NCI-H526 (cell line): ENCODE measurements at regions not wholly inside any gene's neighbourhood (a gene's known extent, or its start where the extent isn't known, plus 50 kb on each side); places are given as distances from the start of the nearest gene placed in this dataset.

Experiments used
- DNase-seq, 2 experiments: peaks; one replicate each; lab custom pipeline; 2025; lab: John Stamatoyannopoulos, UW

GRCh38 chr18:22355598-22355997 lies 62.1 kb downstream of the CTAGE1 start:
- DNase-seq, result no peak

GRCh38 chr18:22355069-22355468 lies 62.6 kb downstream of the CTAGE1 start:
- no peak for DNase-seq

- DNase-seq, result no peak
Measured at GRCh38 chr18:22349966-22350365, 67.7 kb downstream of the CTAGE1 start.

DNA sequence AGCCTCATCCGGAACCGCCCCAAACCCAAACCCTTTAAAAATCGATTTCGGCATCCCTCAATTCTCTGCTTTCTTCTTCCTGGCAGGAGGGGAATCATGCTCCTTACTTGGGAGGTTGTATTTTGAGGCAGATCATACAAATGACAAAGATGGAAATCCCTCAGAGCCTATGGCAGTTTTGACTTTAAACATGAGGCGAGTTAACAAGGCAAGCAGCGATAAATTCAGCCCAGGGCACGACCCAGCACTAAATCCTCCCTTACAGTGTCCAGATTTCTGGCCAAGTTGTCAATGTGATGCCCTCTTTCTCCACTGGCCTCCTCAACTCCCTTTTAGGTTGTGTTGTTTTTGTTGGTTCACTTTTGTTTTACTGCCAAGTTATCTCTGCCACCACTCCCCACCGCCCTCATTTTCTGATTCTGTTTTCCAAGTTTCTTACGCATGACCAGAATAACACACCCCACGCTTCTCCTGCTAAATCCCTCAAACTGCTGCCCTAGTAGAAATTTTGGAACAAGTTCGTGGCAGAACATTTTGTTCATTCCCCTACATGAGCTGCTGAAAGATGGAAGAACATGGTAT lies 68.3 kb downstream of the CTAGE1 start:
- DNase-seq, result no peak

- peak; percentile 22 to 64 for DNase-seq
Measured at GRCh38 chr18:22348521-22349316, 69.0 kb downstream of the CTAGE1 start.

DNA sequence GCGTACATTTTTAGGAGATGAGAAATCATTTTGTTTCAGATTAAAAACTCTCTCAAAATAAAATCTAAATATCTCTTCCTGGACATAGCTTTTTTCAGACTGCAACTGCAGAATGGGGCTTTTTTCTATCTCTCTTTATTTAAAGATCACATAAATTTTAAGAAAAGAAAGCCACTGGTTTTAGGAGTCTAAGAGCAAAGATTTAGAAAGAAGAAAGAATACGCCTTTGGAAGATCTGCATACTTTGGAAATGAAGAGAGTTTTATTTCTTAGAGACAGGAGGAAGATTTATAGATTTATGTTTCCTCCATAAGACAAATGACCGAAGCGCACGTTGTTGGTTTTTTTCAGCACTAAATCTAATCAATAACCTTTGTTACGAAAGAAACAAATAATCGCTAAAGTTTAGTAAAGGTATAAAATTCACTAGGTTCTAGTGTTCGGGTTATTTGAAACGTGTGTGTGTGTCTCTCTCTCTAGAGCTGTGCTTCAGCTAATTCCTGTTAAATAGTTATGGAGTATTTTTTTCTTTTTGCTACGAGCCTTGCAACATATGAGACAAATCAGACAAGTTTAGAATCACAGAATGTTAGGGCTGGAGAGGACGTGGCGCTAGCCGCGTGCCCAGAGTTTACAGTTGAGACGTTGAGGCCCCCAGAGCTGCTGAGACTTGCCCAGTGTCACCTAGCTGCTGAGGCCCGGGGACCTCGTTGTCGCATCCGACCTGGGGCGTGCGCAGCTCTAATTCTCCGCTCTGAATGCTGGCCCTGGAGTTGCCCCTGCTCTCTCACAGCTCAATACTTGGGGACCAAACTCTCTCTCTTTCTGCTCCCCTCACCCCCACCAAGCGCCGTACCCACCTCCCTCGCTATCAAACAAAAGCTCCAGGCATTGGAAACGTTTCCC lies 69.9 kb downstream of the CTAGE1 start:
- DNase-seq, result peak in 1 of 2 experiments; percentile 55

- no peak for DNase-seq
Measured at GRCh38 chr18:22346953-22347605, 70.6 kb downstream of the CTAGE1 start.

- DNase-seq, result no peak
Measured at GRCh38 chr18:22346401-22346952, 71.2 kb downstream of the CTAGE1 start.

DNA sequence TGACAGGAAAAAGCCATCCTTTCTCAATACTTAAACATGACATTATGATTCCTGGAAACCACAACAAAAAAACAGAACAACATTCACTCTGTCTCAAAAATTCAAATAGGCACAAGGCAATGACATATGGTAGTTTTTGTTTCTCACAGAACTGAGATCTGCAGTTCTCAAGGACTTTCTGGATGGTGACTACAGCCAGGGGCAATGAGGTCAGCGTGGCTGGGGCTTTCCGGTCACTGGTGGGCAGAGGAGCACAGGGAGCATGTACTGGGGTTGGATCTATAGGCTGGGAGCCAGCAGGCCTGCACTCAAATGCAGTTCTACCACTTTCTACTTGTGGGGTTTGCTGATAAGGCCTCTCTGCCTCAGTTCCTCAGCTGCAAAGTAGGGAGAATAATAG lies 72.0 kb downstream of the CTAGE1 start:
- no peak for DNase-seq

DNA sequence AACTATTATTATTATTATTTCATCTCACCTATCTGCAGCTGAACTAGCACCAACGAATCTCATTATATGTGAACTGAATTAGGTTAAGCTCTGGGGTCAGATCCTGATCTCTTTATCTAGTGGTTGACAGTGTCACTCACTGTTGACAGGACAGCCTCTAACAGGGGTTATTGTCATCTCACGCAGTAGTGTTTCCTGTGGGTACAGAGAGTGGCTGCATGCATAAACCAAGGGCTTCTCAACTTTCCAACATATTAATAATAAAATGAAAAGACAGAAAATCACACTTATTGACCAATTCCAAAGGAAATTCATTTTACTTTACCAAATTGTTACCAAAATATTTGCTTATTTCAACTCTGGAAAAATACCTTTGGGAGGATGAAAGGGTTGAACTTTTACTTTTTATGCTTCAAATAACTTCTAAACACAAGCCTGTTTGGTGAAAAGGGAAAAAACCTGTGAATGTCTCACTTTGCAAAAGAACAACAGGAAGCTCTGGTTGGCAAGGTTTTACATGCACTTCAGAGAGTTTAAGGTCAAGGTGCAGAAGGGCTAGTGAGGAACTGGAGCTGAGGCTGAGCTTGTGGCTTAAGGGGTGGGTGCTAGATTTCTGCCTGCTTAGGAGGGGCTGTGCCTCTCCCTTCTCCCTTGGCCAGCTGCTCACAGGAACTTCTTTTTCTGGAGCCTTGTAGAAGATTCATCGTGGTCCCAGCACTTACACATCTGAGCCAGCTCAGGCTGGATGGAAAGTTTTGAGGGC lies 72.6 kb downstream of the CTAGE1 start:
- no peak for DNase-seq

GRCh38 chr18:22344445-22344844 lies 73.3 kb downstream of the CTAGE1 start:
- DNase-seq, result no peak

GRCh38 chr18:22343613-22344012 lies 74.1 kb downstream of the CTAGE1 start:
- DNase-seq, result no peak

DNA sequence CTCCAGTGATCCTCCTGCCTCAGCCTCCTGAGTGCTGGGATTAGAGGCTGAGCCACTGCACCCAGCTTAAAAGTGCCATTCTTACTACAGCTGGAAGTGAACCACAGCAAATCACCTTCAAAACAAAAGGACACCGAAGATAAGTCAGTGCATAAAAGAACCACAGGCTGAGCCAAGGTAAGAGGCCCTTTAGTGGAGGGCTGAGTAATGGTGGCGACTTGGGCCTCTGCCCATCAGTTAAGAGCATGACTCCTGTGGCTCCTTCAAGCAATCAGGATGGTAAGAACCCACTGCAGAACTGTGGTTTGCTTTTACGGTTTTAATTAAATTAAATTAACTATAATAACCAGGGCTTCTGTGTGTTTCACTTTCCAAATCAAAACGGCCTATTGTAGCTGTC lies 75.1 kb downstream of the CTAGE1 start:
- no peak for DNase-seq

DNA sequence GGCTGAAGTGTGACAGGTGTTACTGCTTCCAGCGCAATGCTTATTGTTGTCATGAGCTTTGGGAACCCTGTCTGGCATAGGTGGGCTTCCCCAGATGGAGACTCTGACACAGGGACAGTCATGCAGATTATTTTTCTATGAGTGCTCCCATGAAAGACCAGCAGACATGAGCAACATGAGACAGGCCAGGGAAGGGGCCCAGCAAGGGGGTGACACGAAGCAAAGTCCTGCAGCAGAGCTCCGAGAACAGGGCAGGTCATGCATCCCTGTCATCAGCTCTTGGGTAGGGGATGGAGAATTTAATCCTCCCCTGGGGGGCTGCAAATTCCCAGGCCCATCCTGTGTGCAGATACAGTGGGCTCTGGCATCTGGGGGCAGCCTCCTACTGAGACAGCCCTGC lies 77.4 kb downstream of the CTAGE1 start:
- DNase-seq, result no peak

- no peak for DNase-seq
Measured at GRCh38 chr18:22339913-22340312, 77.8 kb downstream of the CTAGE1 start.

DNA sequence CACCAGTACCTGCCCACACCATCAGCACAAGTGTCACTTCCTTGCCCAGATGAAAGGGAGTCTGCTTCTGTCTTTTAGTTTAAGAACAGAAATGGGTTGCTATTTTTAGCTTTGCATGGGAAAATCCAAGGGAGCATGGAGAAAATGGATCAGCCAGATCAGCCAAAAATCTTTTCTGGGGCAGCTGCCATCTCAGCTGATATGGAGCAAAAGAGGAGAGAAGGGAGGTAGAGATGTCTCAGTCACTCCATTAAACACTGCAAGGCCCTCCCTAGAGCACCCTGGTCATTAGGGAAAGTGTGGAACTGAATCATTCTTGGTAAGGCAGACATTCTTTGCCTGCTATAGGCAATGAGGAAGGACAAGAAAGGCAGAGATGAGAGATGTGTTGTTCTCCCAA lies 79.9 kb downstream of the CTAGE1 start:
- DNase-seq, result no peak

DNA sequence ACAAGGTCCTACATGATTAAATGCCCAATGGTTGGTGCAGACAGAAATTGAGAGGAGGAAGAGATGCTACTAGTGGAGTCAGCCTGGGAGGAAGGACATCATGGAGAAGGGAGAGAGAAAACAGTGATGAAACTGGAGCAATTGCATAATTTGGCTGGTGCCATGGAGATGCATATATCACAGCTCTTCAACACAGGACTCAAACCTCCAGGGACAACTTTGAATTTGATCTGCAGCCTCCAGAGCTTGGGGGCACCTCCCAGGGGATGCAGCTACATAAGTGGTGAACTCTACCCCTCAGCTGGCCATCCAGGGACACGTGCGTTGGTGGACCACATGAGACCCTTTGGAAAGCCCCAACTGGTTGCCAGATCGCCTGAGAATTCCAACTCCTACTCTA lies 80.4 kb downstream of the CTAGE1 start:
- no peak for DNase-seq

- DNase-seq, result no peak
Measured at GRCh38 chr18:22336406-22336805, 81.3 kb downstream of the CTAGE1 start.

DNA sequence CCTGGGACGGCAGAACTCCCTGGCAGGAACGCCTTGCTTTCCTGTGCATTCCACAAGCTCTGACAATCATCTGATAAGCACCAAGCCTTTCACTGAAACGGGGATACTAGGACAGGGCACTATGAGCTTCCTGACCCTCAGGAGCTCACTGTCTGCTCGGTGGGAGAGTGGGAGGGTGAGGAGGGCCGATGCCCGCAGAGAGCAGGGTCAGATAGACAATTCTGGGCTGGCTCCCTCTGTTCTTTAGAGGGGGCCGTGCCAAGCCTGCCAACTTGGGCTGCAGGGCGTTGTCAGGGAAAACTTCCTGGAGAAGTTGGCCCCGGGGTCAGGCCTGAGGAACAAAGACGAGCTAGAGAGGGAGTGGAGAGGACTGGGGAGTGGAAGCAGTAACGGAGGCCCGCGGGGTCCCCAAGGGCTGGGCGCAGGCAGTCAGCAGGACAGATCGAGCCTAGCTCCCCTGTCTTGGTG lies 82.0 kb downstream of the CTAGE1 start:
- no peak for DNase-seq

DNA sequence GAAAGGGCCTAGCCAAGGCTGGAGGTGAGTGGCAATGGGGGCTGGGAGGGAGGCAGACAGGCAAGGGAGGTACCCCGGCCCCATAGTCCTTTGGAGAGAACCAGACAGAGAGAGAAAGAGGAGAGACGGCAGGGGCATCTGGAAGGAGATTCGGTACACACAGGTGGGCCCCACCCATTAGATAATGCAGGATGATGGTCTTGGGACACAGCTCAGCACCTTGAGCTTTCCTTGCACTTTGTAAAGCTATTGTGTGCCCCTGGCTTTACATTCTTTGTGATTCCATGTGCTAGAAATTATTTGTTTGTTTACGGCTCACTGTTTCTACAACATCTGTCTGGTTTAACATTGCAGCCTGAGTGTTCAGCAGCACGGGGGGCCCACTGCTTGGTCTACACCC lies 83.1 kb downstream of the CTAGE1 start:
- no peak for DNase-seq

DNA sequence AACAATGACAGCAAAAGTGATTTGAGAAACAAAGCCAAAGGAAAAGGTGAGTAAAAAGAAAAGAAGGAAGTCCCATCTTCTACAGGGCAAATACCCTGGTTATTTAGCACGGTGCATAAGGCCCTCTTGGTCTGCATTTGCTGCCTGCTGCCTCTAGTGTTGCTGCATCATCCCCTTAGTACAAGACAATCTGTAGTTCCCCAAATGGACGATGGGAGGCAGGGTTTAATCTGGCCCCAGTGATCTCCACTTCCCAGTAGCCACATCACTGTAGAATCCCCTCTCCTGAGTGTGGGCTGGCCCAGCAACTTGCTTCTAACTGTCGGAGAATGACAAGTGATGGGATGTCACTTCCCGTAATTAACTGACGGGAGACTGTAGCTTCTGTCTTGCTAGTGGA lies 85.1 kb downstream of the CTAGE1 start:
- DNase-seq, result peak in 1 of 2 experiments; percentile 10
